Ascending aorta (tissue), 2 donors: ENCODE measurements at regions not wholly inside any gene's neighbourhood (a gene's known extent, or its start where the extent isn't known, plus 50 kb on each side); places are given as distances from the start of the nearest gene placed in this dataset.

Experiments used
- DNase-seq, 2 donors: peaks; one replicate each; pipeline ENCODE4 v3.0.0-alpha.2; 2019; ENCODE audit warnings: low spot score in 2 of 2
- H3K27ac ChIP-seq, 2 donors: fragments of 200-600 bp; sonication (generic); one replicate each; pipeline ENCODE4 v1.5.1; 2016 to 2017; ENCODE audit warnings: mild to moderate bottlenecking in 1 of 2
- H3K27me3 ChIP-seq: fragments of 200-600 bp; sonication (generic); one replicate; pipeline ENCODE4 v1.5.1; 2017
- H3K36me3 ChIP-seq, 2 donors: fragments of 200-600 bp; sonication (generic); one replicate each; pipeline ENCODE4 v1.5.1; 2016
- H3K4me1 ChIP-seq, 2 donors: fragments of 200-600 bp; sonication (generic); one replicate each; pipeline ENCODE4 v1.5.1; 2016 to 2017; ENCODE audit warnings: mild to moderate bottlenecking in 1 of 2
- H3K4me3 ChIP-seq, 2 donors: fragments of 200-600 bp; sonication (generic); one replicate each; pipeline ENCODE4 v1.5.1; 2016 to 2017; ENCODE audit warnings: mild to moderate bottlenecking in 1 of 2
- H3K9me3 ChIP-seq, 2 donors: fragments of 200-600 bp; sonication (generic); one replicate each; pipeline ENCODE4 v1.5.1; 2016
- intact Hi-C: fragments of 100-400 bp; cut with DNase I; formaldehyde crosslinking; loops from one replicate; pipeline ENCODE4 v1.15.1; 2023
- TF ChIP-seq, protein P1 (sequence below), 3 experiments: fragments of 200-600 bp in 2 of 3; fragments of 450-650 bp in 1 of 3; sonication (generic) in 2 of 3; IDR thresholded peaks; one replicate each; pipeline ENCODE4 v1.5.1; 2016 to 2019; ENCODE audit warnings: antibody characterized with exemption in 3 of 3, mild to moderate bottlenecking in 1 of 3, moderate library complexity in 1 of 3

DNA sequence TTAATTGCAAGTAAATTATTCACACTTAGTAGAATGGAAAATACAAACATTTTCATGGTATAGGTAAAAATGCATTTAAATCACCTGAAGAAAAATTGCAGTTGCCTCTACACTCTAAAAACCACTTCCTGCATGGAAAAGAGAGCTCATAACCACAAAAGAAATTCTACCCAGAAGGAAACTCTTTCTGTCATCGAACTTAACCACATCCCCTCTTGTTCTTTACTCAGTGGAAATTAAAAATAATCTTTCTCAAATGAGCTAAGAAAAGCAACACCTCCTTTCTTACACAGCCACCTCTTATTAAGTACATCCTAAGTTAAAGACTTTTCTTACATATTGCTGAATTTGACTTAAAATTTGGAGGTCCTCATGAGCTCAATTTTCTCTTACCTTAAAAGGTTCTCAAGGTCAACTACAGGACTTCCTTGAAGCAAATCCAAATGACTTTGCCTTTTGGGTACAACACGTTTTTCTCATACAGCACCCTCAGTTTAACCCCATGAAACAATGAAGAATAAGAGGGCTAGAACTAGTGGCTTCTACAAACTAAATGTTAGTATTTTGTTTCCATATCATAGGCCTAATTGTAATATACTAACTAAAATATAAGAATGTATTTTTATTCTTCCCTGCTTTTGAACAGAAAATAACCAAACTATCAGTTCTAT is 109.1 kb upstream of the CRIM1 start:
- no peaks in the 10 kb centered on the region for H3K4me1 ChIP-seq
- TF ChIP-seq, protein P1, sequence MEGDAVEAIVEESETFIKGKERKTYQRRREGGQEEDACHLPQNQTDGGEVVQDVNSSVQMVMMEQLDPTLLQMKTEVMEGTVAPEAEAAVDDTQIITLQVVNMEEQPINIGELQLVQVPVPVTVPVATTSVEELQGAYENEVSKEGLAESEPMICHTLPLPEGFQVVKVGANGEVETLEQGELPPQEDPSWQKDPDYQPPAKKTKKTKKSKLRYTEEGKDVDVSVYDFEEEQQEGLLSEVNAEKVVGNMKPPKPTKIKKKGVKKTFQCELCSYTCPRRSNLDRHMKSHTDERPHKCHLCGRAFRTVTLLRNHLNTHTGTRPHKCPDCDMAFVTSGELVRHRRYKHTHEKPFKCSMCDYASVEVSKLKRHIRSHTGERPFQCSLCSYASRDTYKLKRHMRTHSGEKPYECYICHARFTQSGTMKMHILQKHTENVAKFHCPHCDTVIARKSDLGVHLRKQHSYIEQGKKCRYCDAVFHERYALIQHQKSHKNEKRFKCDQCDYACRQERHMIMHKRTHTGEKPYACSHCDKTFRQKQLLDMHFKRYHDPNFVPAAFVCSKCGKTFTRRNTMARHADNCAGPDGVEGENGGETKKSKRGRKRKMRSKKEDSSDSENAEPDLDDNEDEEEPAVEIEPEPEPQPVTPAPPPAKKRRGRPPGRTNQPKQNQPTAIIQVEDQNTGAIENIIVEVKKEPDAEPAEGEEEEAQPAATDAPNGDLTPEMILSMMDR (IDR thresholded peaks at IDR 0.05) = no peak
- no peak overlapping the region for H3K4me3 ChIP-seq
- H3K9me3 ChIP-seq = no peaks in the 10 kb centered on the region
- intact Hi-C loops = no loop called here
- DNase-seq = no peak
- no peak overlapping the region for H3K27ac ChIP-seq
- H3K36me3 ChIP-seq = no peaks in the 10 kb centered on the region
- no peaks in the 10 kb centered on the region for H3K27me3 ChIP-seq

- Histone ChIP-seq H3K9me3 (no peaks in the 10 kb centered on the region), H3K4me1 (no peaks in the 10 kb centered on the region), H3K36me3 (no peaks in the 10 kb centered on the region), H3K4me3 (no peak overlapping the region), H3K27ac (no peak overlapping the region), H3K27me3 (no peaks in the 10 kb centered on the region)
- TF ChIP-seq, protein P1 (IDR thresholded peaks at IDR 0.05) = no peak
- intact Hi-C loops = no loop called here
- no peak for DNase-seq
These were observed 109.9 kb upstream of the CRIM1 start for GRCh38 chr2:36245651-36246050.

DNA sequence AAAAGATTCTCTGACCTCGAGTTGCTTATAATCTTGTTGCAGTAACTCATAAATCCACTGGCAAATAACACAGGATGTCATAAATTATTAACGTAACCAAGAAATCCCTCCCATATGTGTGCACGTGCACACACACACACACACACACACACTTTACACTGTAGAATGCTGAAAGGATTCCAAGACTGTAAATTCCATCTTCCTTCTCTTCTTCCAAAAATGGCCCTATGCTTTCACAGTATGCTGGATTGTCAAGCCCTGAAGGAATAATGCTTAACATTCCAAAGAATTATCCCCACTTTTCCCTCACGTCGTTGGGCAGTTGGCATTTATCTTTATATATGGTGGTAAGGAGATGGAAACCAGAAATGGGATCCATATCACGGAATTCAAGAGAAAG is 117.5 kb upstream of the CRIM1 start:
- DNase-seq = no peak
- no peaks in the 10 kb centered on the region for H3K36me3 ChIP-seq
- H3K27ac ChIP-seq = no peak overlapping the region
- TF ChIP-seq, protein P1 (IDR thresholded peaks at IDR 0.05) = no peak
- no peak overlapping the region for H3K4me3 ChIP-seq
- no peaks in the 10 kb centered on the region for H3K4me1 ChIP-seq
- no peaks in the 10 kb centered on the region for H3K27me3 ChIP-seq
- intact Hi-C loops = no loop called here
- no peaks in the 10 kb centered on the region for H3K9me3 ChIP-seq

GRCh38 chr2:36235882-36236281 is 119.7 kb upstream of the CRIM1 start:
- intact Hi-C loops = no loop called here
- H3K9me3 ChIP-seq = no peaks in the 10 kb centered on the region
- no peak for DNase-seq
- no peaks in the 10 kb centered on the region for H3K27me3 ChIP-seq
- TF ChIP-seq, protein P1 (IDR thresholded peaks at IDR 0.05) = no peak
- no peak overlapping the region for H3K27ac ChIP-seq
- H3K4me1 ChIP-seq = no peaks in the 10 kb centered on the region
- H3K36me3 ChIP-seq = no peaks in the 10 kb centered on the region
- H3K4me3 ChIP-seq = no peak overlapping the region

DNA sequence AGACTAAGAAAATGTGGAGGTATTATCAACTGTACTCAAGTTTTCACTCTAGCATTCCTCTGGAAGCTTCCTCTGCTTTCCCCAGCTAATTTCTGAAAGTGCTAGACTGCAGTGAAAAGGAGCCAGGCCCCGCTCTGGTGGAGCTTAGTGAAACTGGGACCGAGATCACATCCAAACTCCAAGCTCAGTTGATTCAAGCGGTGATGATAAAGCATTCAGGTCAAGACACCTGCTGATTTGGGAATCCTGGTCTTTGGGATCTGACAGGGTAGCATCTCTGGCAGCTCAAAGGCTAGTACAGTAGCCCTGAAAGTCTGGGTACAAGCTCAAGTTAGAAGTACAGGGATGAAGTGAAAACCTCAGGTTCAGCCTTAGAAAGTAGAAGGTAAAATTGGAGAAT is 120.2 kb upstream of the CRIM1 start:
- DNase-seq = no peak
- Histone ChIP-seq H3K4me1 (no peaks in the 10 kb centered on the region), H3K27ac (no peak overlapping the region), H3K27me3 (no peaks in the 10 kb centered on the region), H3K36me3 (no peaks in the 10 kb centered on the region), H3K9me3 (no peaks in the 10 kb centered on the region), H3K4me3 (no peak overlapping the region)
- TF ChIP-seq, protein P1 (IDR thresholded peaks at IDR 0.05) = no peak
- intact Hi-C loops = no loop called here

DNA sequence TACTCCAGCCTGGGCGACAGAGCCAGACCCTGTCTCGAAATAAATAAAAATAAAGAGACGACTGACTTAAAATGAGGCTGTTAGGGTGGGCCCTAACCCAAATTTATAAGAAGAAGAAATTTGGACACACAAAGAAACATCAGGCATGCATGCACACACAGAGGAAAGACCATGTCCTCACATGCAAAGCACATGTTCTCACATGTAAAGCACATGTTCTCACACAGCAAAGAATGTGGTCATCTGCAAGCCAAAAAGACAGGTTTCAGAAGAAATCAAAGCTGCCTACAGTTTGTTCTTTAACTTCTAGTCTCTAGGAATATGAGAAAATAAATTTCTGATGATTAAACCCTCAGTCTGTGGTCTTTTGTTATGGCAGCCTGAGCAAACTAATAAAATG is 132.3 kb upstream of the CRIM1 start:
- Histone ChIP-seq H3K9me3 (no peaks in the 10 kb centered on the region), H3K4me1 (no peaks in the 10 kb centered on the region), H3K27ac (no peak overlapping the region), H3K27me3 (no peaks in the 10 kb centered on the region), H3K4me3 (no peak overlapping the region), H3K36me3 (no peaks in the 10 kb centered on the region)
- DNase-seq = no peak
- intact Hi-C loops = no loop called here
- TF ChIP-seq, protein P1 (IDR thresholded peaks at IDR 0.05) = no peak
